ENCODE measurements at regions not wholly inside any gene's neighbourhood (a gene's known extent, or its start where the extent isn't known, plus 50 kb on each side); places are given as distances from the start of the nearest gene placed in this dataset.

DNA sequence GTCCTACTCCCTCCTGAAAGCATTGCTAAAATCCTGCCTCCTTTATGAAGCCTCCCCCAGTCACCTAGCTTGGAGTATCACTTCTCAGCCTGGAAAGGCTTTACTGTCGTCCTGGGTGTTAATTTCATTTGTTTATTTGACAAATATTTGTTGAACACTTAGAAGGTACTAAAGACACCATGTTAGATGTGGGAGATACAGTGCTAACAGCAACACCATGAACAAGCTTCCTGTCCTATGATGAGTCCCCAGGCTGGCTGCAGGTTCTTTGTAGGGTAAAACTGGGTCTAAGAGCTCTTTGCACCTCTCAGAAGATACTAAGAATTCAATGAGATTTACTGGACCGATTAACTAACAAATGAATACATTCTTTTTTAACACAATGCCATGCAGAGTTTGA, 109.2 kb upstream of the TMEM170B start:
- Histone ChIP-seq H3K4me1 (peaks cover 13 to 50% (median 18%) of the 10 kb centered on the region in 4 donors), H3K9me3 (no peaks in the 10 kb centered on the region), H3K36me3 (no peaks in the 10 kb centered on the region), H3K27me3 (no peaks in the 10 kb centered on the region), H3K4me3 (no peak overlapping the region), H3K27ac (peak overlapping the region; percentile 38 to 79 (median 66))
- intact Hi-C loops (cut with DNase I; ENCODE audit: low total_unique reads): no loop called here
- no peak for TF ChIP-seq EP300 (IDR thresholded peaks at IDR 0.05)
- TF ChIP-seq POLR2A (IDR thresholded peaks at IDR 0.05): no peak
- DNase-seq: no peak
- 28 to 39% (median 31%) methylated on average over 2 of the region's 2 CpGs for WGBS, 5 donors

DNA sequence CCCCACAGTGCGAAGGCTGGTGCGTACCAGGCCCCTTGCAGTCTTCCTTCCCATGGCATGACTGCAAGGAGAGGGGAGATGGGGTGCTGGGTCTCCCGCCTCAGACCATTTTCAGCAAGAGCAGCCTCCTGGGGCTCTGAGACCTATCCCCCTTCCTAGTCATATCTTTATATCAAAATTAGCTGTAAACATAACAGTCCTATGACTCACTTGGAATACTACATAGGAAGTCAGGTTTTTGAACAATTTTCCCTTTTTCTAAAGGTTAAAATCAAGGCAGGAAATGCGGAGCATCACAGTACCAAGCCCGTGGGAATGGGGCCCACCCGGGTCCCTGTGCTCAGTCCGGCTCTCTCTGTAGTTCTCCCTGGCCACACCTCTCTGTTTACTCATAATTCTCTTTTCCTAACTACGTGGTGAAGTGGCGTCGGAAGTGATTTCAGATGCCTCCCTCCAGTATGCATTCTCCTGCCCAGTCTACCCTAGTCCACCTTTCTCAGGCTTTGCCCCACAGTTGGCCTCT, 109.8 kb upstream of the TMEM170B start:
- DNase-seq: peak in 1 of 2 donors; percentile 40
- 67 to 87% (median 74%) methylated on average over 10 of the region's 10 CpGs for WGBS, 5 donors
- no peaks in the 10 kb centered on the region for H3K36me3 ChIP-seq

DNA sequence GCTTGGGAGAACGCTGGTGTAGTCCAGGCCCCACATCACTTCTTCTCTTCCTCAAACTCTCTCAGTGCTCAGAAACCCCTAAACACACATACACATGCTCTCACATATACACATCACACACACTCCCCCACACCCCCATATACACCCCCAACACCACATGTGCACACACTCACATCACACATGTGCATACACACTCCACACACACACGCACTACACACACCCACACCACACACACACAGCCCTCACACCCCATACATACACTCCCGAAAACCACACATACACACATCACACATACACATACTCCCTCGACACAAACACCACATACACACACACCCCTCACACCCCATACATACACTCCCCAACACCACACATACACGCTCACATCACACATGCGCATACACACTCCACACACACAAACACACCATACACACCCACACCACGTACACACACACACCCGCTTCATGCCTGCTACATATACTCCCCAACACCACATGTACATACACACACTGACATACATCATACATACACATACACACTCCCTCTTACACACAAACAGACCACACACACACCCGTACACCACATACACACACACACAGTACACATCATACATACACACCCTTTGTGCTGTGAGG, 110.3 kb upstream of the TMEM170B start:
- WGBS, 5 donors: 86 to 96% (median 87%) methylated on average over 8 to 9 of the region's 9 CpGs
- no peak for DNase-seq
- H3K36me3 ChIP-seq: no peaks in the 10 kb centered on the region
- peak overlapping the region in 4 of 5 donors; percentile 40 to 79 (median 70) for H3K27ac ChIP-seq
- peaks cover 13 to 39% (median 15%) of the 10 kb centered on the region in 4 donors for H3K4me1 ChIP-seq
- TF ChIP-seq EP300 (IDR thresholded peaks at IDR 0.05) (no peak), POLR2AphosphoS5 (IDR thresholded peaks at IDR 0.05) (no peak), POLR2A (IDR thresholded peaks at IDR 0.05) (no peak)
- TF ChIP-seq, protein P1, sequence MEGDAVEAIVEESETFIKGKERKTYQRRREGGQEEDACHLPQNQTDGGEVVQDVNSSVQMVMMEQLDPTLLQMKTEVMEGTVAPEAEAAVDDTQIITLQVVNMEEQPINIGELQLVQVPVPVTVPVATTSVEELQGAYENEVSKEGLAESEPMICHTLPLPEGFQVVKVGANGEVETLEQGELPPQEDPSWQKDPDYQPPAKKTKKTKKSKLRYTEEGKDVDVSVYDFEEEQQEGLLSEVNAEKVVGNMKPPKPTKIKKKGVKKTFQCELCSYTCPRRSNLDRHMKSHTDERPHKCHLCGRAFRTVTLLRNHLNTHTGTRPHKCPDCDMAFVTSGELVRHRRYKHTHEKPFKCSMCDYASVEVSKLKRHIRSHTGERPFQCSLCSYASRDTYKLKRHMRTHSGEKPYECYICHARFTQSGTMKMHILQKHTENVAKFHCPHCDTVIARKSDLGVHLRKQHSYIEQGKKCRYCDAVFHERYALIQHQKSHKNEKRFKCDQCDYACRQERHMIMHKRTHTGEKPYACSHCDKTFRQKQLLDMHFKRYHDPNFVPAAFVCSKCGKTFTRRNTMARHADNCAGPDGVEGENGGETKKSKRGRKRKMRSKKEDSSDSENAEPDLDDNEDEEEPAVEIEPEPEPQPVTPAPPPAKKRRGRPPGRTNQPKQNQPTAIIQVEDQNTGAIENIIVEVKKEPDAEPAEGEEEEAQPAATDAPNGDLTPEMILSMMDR (IDR thresholded peaks at IDR 0.05): no peak
- H3K27me3 ChIP-seq: no peaks in the 10 kb centered on the region
- H3K9me3 ChIP-seq: no peaks in the 10 kb centered on the region
- intact Hi-C loops (cut with DNase I; ENCODE audit: low total_unique reads): no loop called here
- H3K4me3 ChIP-seq: no peak overlapping the region

More for the DNA sequence above, 109.8 kb upstream of the TMEM170B start:
- Histone ChIP-seq H3K27me3 (no peaks in the 10 kb centered on the region), H3K9me3 (no peaks in the 10 kb centered on the region), H3K4me1 (peaks cover 13 to 45% (median 15%) of the 10 kb centered on the region in 4 donors), H3K4me3 (no peak overlapping the region), H3K27ac (peak overlapping the region; percentile 38 to 79 (median 66))
- no peak for TF ChIP-seq POLR2AphosphoS5 (IDR thresholded peaks at IDR 0.05)
- TF ChIP-seq, protein P1 (IDR thresholded peaks at IDR 0.05): no peak
- no peak for TF ChIP-seq EP300 (IDR thresholded peaks at IDR 0.05)
- TF ChIP-seq POLR2A (IDR thresholded peaks at IDR 0.05): no peak
- intact Hi-C loops (cut with DNase I; ENCODE audit: low total_unique reads): no loop called here

DNA sequence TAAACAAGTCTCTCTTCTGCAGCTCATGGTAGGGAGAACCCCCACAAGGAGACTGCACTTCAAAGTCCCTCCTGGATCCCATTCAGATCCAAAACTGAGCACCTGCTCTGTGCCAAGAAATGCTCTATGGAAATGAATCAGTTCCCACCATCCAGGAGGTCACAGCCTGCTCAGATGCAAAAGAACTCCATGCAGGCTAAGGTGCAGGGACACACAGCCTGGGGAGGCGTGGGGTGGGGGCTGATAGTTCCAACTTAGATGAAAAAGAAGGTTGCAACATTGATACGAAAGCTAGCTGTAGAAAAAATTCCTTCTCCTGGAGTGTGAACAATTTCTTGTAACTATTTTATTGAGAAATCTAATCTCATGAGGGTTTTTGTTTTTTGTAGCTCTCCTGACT, 111.0 kb upstream of the TMEM170B start:
- Histone ChIP-seq H3K9me3 (no peaks in the 10 kb centered on the region), H3K4me3 (no peak overlapping the region), H3K4me1 (peaks cover 13 to 37% (median 15%) of the 10 kb centered on the region in 4 donors), H3K27me3 (no peaks in the 10 kb centered on the region), H3K27ac (peak overlapping the region in 1 of 5 donors; percentile 15), H3K36me3 (no peaks in the 10 kb centered on the region)
- DNase-seq: no peak
- TF ChIP-seq POLR2AphosphoS5 (IDR thresholded peaks at IDR 0.05) (no peak), POLR2A (IDR thresholded peaks at IDR 0.05) (no peak), EP300 (IDR thresholded peaks at IDR 0.05) (no peak)
- TF ChIP-seq, protein P1 (IDR thresholded peaks at IDR 0.05): no peak
- 83 to 89% (median 88%) methylated on average over 2 of the region's 2 CpGs for WGBS, 5 donors
- intact Hi-C loops (cut with DNase I; ENCODE audit: low total_unique reads): no loop called here

DNA sequence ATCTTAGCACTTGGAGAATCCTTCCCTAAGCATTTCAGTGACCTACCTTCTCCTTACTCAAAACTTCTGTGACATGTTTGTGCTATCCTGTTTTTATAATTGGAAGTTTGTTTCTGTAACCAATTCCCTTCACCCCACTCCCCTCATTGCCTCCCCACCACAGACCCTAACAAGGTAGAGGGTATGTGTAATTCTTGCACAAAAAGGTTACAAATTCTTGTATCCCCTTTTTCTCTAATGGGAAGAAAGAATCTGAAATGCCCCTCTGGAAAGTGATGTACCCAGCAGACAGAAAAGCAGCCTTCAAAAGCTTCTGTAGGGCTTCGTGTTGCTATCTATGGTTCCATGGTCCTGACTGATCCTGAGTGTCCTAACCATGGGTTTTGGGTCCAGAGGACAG, 111.7 kb upstream of the TMEM170B start:
- WGBS, 5 donors: 73 to 90% (median 80%) methylated on average over 1 of the region's 1 CpG
- TF ChIP-seq POLR2AphosphoS5 (IDR thresholded peaks at IDR 0.05) (no peak), EP300 (IDR thresholded peaks at IDR 0.05) (no peak), POLR2A (IDR thresholded peaks at IDR 0.05) (no peak)
- TF ChIP-seq, protein P1 (IDR thresholded peaks at IDR 0.05): no peak
- peaks cover 13 to 37% (median 15%) of the 10 kb centered on the region in 4 donors for H3K4me1 ChIP-seq
- H3K27me3 ChIP-seq: no peaks in the 10 kb centered on the region
- H3K4me3 ChIP-seq: no peak overlapping the region
- no peak for DNase-seq
- no peaks in the 10 kb centered on the region for H3K9me3 ChIP-seq
- no peaks in the 10 kb centered on the region for H3K36me3 ChIP-seq
- intact Hi-C loops (cut with DNase I; ENCODE audit: low total_unique reads): no loop called here
- no peak overlapping the region for H3K27ac ChIP-seq

Measured in stomach (tissue), 8 donors.